ENCODE measurements at regions not wholly inside any gene's neighbourhood (a gene's known extent, or its start where the extent isn't known, plus 50 kb on each side); places are given as distances from the start of the nearest gene placed in this dataset.

DNA sequence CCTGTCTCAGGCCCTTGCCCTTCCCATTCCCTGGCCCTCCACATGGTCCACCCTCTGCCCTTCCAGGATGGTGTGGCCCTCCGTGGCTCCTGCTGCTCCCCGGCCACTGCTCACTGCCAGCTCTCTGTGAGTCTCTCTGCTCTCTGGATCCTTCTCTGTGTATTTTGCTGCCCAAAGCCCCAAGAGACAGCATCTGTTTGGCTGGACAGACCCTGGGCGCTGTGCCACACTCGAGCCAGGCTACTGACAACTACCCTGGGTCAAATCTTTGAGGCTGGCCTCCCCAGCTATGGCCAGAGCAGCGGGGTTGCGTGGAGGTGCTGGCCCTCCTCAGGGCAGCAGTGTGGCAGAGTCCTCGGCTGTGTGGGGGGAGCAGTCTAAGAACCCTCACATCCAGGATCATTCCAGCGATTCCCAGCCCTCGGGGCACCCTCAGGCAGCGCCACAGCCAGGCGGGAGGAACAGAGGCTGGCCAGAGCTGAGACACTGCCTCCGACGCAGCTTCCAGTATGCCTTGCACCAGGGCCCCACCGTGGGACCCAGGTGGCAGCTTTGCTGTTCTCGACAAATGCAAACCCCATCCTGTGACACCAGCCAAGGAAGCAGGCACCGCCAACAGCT lies 139.4 kb upstream of the GLI2 start:
- no peak for DNase-seq

- no peak for DNase-seq
Measured at GRCh38 chr2:120596990-120597594, 138.6 kb upstream of the GLI2 start.

- no peak for DNase-seq
Measured at GRCh38 chr2:120597595-120598193, 138.0 kb upstream of the GLI2 start.

- DNase-seq: no peak
Measured at GRCh38 chr2:120598416-120598815, 137.3 kb upstream of the GLI2 start.

DNA sequence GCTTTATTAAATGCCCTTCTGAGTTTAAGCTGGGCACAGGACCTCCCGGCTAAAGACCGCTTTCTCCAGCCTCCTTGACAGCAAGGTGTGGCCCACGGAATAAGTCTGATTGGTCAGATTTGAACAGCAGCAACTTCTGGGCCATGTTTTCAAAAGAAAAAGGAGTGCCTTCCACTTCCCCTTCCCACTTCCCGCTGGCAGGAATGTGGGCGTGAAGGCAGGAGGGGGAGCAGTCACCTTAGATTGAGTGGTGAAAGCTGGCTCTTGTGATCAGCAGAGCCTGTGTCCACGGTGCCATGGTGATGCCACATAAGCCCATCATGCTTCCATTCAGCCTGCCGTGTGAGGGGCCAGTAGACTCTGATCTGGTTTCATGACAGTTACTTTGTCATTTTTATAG lies 136.6 kb upstream of the GLI2 start:
- no peak for DNase-seq

GRCh38 chr2:120599656-120600055 lies 136.0 kb upstream of the GLI2 start:
- DNase-seq: no peak

- no peak for DNase-seq
Measured at GRCh38 chr2:120600335-120600734, 135.3 kb upstream of the GLI2 start.

DNA sequence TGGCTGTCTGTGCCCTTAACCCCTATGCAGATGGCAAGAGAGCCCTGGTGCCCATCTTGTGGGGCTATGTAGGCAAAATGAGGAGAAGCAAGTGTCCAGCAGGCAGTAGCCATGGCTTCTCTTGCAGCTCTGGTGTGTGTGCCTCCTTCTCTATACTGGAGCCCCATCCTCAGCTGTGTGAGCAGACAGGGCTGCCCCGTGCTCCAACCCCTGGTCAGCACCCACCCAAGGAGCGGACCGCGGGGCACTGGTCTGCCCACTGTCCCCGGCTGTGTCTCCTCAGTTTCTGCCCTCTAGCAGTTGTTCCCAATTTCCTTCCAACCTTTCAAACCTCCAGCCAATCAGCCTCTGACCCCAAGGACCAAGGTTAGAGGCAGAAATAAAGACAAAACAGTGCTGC lies 134.9 kb upstream of the GLI2 start:
- no peak for DNase-seq

- DNase-seq: no peak
Measured at GRCh38 chr2:120601566-120601965, 134.1 kb upstream of the GLI2 start.

- no peak for DNase-seq
Measured at GRCh38 chr2:120602251-120602650, 133.4 kb upstream of the GLI2 start.

DNA sequence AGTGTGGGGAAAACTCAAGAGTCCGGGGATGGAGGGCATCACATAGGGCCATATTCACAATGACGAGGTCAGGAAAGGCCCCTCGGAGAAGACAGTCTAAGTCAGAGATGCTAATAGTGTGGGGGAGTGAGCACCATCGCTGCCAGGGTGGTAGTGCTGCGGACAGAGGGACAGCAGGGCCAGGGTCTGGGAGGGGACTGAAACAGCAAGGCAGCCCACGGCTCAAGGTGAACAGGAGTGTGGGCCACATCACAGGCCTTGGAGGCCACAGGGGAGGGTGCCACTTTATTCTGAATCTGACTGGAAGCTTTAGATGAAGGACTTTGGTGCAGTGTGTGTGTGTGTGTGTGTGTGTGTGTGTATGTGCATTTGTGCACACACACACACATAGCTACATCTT lies 130.9 kb upstream of the GLI2 start:
- no peak for DNase-seq

DNA sequence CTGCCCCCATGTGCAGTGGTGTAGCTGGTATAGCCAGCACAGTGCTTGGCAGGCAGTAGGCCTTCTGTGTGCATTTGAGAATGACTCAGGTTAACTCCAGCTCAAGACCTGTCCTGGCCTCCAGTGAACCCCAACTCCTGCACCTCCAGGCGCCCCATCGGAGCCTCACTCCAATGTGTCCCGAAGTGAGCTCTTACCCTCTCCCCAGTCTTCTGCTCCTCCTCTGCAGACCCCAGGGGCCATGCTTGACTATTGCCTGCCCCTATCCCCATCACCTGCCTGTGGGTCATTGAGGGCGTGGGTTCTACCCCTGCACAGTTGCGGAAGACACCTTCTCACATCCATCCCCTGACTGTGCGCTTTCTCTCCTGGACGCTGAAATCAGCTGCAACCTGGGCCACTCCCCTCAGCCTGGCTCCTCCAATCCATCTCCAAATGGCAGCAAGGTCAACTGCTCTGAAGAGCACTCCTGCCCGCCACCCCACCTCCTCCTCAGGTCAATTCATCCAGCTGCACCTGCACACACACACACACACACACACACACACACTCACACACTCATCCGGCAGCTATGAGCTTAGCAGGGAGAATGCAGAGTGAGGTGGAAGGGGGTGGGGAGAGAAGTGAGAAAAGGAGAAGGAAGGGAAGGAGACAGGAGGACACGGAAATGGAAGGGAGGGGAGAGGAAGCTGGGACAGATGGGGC lies 130.3 kb upstream of the GLI2 start:
- peak; percentile 95 for DNase-seq

GRCh38 chr2:120606280-120606679 lies 129.4 kb upstream of the GLI2 start:
- peak; percentile 27 for DNase-seq

GRCh38 chr2:120606931-120607330 lies 128.7 kb upstream of the GLI2 start:
- no peak for DNase-seq

DNA sequence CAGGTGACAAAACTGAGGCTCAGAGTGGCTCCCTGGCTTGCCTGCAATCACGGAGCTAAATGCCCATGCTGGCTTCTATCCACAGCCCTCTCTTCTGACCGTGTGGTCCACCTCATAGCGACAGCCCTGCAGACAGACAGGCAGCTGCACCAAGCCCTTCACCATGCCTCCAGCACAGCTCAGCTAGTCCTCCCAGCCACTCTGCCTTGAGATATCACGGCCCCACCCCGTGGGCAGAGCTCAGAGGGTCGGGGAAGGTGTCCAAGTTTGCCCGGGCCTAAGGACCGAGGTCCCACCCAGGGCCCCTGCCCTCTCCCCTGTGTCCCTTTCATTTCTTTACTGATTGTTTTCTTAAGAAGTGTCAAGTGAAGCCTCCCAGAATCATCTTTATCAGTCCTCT lies 128.2 kb upstream of the GLI2 start:
- no peak for DNase-seq

DNA sequence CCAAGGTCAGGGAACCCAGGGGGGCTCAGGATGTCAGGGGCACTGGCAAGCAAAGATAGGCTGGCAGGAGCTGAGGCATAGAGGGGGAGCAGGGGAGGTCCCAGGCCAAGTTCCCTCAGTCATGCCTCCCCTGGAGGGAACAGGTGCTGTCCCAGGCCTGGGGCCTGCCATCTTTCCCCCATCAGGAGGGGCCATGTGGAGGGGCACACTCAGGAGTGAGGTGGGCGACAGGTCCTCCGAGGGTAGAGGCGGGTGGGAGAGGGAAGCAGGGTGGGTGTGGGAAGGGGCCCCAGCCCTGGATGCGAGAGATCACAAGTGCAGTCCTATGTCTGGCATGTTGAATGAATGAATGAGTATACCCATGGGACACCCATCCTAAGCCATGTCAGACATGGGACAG lies 127.7 kb upstream of the GLI2 start:
- DNase-seq: no peak

DNA sequence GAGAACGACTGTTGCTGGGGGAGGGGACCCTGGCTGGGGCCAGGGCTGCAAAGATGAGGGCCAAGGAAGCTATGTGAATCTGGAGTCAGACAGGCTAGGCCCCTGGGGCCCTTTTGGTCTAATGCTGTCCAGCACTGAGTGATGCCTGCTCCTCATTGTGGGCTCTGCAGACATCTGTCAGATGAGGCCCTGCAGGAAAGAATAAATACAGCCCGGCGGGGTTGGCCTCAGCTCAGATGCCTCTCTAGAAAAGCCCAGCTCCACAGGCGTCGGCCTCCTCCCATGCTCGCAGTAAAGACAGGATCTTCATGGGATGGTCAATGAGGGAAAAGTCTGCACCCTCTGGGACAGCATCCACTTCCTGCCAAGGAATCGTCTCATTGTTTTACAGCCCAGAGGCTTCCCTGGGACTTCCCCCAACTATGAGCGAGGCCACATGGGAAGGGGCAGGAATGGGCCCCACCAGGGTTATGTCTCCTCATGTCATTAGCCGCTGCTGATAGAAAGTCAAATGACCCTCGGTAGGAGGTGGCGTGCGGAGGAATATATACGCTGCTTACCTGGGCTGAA lies 125.8 kb upstream of the GLI2 start:
- DNase-seq: no peak

DNA sequence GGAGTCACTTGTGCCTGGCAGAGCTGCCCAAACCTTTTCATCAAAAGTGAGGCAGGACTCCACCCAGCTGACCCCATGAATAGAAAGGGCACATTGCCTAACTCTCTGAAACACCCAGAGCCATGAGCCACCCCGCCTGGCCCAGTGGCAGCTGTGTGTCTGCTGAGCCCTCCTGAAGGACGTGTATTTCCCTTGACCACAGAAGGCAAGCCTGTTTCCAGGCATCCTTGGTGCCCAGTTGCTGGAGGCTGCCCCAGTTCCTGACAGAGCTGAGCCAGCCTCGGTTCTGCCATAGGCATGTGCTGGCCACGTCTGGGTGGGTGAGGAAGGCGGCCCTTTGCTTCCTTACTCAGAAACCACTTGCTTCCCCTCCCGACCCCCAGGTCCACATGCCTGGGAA lies 124.7 kb upstream of the GLI2 start:
- no peak for DNase-seq

DNA sequence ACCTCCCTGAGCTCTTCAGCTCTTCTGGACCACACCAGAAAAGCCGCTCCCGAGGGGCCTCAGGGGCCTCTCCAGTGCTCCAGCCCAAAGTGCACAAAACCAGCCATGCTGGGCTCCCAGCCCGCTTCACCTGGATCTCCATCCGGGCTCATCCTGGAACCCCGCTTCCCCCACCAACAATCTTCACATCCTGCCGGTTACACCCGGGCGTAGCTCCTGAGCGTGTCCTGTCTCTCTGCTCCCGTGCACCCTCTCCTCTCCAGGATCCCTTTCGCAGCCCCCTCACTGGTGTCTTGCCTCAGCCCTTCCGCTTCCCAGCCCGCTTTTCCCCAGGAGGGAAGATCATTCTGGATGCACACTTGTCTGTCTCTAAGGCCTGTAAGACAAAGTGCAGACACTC lies 123.7 kb upstream of the GLI2 start:
- no peak for DNase-seq

DNA sequence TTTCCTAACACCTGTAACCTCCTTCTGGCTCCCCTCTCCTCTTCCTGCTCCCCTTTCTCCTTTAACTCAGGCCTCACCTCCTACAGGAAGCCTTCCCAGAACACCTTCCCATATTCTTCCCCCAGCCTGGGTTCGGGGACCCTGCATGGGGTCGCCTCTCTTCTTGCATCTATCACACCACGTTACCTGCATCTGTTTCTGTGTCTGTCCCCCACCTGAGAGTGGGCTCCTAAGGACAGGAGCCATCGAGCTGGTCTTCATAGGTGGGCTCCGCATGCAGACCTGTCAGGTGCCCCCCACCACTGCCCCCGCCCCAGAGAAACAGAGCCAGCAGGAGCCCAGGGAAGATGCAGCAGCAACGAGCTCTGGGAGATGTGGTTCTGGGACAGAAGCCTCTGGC lies 123.2 kb upstream of the GLI2 start:
- no peak for DNase-seq

GRCh38 chr2:120612931-120613330 lies 122.7 kb upstream of the GLI2 start:
- peak; percentile 25 for DNase-seq

- DNase-seq: no peak
Measured at GRCh38 chr2:120613742-120614571, 121.7 kb upstream of the GLI2 start.

GRCh38 chr2:120614901-120615300 lies 120.8 kb upstream of the GLI2 start:
- no peak for DNase-seq

Measured in DMS53 (cell line).